Psoas muscle (tissue), 7 donors: ENCODE measurements at regions not wholly inside any gene's neighbourhood (a gene's known extent, or its start where the extent isn't known, plus 50 kb on each side); places are given as distances from the start of the nearest gene placed in this dataset.

Experiments used
- ATAC-seq, 4 donors: fragments of 200-7000 bp; cut with Tn5 transposase; one replicate each; pipeline ENCODE4 v1.9.1; 2020; ENCODE audit warnings: moderate library complexity in 3 of 4, mild to moderate bottlenecking in 2 of 4
- DNase-seq, 2 donors: peaks; one replicate each; pipeline ENCODE4 v3.0.0-alpha.2; 2020
- H3K27ac ChIP-seq: fragments of 200-600 bp; one replicate; pipeline ENCODE4 v1.8.0; 2022
- H3K27me3 ChIP-seq, 3 donors: fragments of 200-600 bp in 1 of 3; one replicate each; pipeline versions ENCODE4 v1.6.1 to v1.8.0; 2013 to 2022; ENCODE audit warnings: low read length in 2 of 3, mild to moderate bottlenecking in 2 of 3, moderate library complexity in 1 of 3; ENCODE audit not compliant: insufficient read depth in 3 of 3
- H3K36me3 ChIP-seq, 2 donors: fragments of 200-600 bp in 1 of 2; one replicate each; pipeline versions ENCODE4 v1.6.1 to v1.8.0; 2013 to 2022; ENCODE audit warnings: low read depth in 1 of 2, mild to moderate bottlenecking in 1 of 2, moderate library complexity in 1 of 2; ENCODE audit not compliant: insufficient read depth in 1 of 2
- H3K4me1 ChIP-seq: fragments of 200-600 bp; one replicate; pipeline ENCODE4 v1.8.0; 2022
- H3K4me3 ChIP-seq: fragments of 200-600 bp; one replicate; pipeline ENCODE4 v1.8.0; 2022; ENCODE audit warnings: mild to moderate bottlenecking
- H3K9me3 ChIP-seq: fragments of 200-600 bp; one replicate; pipeline ENCODE4 v1.8.0; 2022
- WGBS, 3 donors: extraction: QIAGEN DNeasy Blood & Tissue Kit; methylation state at CpG; one replicate each; pipeline versions ENCODE4 v1.1.6 to v1.1.7; 2013; 5-methylcytosine and 5-hydroxymethylcytosine counted together
- intact Hi-C, 2 donors: fragments of 100-400 bp; cut with DNase I; formaldehyde crosslinking; loops; one replicate each; pipeline versions ENCODE4 v1.11.0 to v1.14.2; 2022
- TF ChIP-seq, protein P1 (sequence below): fragments of 200-600 bp; IDR thresholded peaks from one replicate; pipeline ENCODE4 v1.8.0; 2022; ENCODE audit warnings: antibody characterized with exemption
- donor health status: healthy with polysubstance abuse.
- donor health status: DM: no; HTN: no; CAD: no; lungs with moderate emphysema.
- donor health status: Bipolar disorder and iron deficiency.
- donor health status: healthy.
- donor health status: DM: yes; HTN: yes; CAD: no.
- donor health status: DM: no; HTN: no; CAD: no.
- donor health status: DM: yes; HTN: yes; CAD: no.

DNA sequence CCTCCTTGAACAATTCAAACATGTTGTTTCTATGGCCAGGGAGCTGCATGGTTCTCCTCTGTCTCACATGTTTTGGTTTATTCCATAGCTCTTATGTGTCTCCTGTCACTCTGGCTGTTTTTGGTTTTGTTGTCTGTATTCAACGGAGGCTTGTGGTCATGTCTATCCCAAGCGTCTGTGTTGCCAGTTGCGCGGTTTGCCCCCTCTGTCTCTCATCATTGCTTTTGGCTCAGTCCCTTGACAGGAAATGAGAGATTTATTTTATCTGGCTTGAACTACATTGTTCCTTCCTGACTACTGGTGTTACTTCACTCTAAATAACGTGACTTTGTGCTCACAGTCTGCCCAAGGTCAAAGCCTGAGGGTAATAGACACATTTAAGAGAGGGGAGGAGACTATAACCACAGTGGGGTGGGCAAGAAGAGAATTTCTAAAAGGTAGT, 96.4 kb upstream of the SOX5 start:
- intact Hi-C loops, result no loop called here
- no peak overlapping the region for H3K4me3 ChIP-seq
- no peaks in the 10 kb centered on the region for H3K4me1 ChIP-seq
- H3K36me3 ChIP-seq, result no peaks in the 10 kb centered on the region
- H3K27me3 ChIP-seq, result no peaks in the 10 kb centered on the region
- no peak for DNase-seq
- WGBS, 3 donors, result 14 to 32% (median 16%) methylated on average over 5 of the region's 5 CpGs
- ATAC-seq, result no peak
- H3K27ac ChIP-seq, result no peak overlapping the region
- H3K9me3 ChIP-seq, result no peaks in the 10 kb centered on the region
- TF ChIP-seq, protein P1, sequence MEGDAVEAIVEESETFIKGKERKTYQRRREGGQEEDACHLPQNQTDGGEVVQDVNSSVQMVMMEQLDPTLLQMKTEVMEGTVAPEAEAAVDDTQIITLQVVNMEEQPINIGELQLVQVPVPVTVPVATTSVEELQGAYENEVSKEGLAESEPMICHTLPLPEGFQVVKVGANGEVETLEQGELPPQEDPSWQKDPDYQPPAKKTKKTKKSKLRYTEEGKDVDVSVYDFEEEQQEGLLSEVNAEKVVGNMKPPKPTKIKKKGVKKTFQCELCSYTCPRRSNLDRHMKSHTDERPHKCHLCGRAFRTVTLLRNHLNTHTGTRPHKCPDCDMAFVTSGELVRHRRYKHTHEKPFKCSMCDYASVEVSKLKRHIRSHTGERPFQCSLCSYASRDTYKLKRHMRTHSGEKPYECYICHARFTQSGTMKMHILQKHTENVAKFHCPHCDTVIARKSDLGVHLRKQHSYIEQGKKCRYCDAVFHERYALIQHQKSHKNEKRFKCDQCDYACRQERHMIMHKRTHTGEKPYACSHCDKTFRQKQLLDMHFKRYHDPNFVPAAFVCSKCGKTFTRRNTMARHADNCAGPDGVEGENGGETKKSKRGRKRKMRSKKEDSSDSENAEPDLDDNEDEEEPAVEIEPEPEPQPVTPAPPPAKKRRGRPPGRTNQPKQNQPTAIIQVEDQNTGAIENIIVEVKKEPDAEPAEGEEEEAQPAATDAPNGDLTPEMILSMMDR, result no peak

DNA sequence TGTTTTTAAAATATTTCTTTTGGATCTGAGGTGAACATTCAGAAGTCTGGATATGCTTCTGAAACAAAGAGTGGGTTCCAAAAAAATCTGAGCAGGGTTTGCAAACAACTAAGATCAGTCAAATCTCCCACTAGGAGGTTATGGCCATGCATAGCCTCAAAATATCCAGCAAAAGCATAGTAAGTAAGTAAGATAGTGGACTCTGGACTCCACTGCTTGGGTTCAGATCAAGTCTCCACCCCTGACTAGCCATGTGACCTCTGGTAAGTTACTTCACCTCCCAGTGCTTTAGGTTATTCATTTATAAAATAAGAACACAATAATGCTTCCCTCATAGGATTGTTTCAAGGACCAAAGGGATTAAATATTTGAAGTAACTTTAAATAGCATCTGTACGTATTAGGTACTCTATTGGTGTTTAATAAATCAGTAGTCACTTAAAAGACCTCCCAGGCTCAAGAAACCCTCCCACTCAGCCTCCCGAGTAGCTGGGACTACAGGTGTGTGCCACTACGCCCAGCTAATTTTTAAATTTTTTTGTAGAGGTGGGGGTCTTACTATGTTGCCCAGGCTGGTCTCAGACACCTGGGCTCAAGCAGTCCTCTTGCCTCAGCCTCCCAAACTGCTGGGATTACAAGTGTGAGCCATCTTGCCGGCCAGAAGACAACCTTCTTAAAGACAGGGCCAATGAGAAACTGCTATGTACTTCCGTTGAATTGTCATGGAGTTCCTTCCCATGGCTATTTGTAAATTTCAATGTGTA, 95.7 kb upstream of the SOX5 start:
- Histone ChIP-seq H3K9me3 (no peaks in the 10 kb centered on the region), H3K36me3 (no peaks in the 10 kb centered on the region), H3K4me3 (no peak overlapping the region), H3K27me3 (no peaks in the 10 kb centered on the region), H3K27ac (no peak overlapping the region), H3K4me1 (no peaks in the 10 kb centered on the region)
- DNase-seq, result no peak
- intact Hi-C loops, result no loop called here
- TF ChIP-seq, protein P1, result no peak
- WGBS, 3 donors, result 90 to 95% (median 91%) methylated on average over 5 of the region's 5 CpGs
- no peak for ATAC-seq

DNA sequence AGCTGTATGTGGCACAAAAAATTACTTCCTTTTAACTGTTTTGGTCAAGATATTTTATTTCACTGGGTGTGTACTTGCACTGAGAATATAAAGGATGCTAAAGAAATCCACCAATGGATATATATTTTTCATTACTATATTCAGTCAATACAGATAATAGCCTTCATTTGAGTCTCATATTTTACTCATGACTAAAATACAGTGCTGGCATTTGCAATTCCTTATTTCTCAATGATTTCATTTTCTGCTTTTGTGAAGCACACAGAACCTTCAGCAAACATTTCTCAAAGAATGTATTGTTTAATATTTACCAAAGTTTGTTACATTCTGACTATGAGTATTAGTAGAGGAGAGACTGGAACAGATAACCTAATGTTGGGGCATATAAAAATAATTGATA, 93.2 kb upstream of the SOX5 start:
- no peaks in the 10 kb centered on the region for H3K27me3 ChIP-seq
- no peaks in the 10 kb centered on the region for H3K36me3 ChIP-seq
- H3K4me3 ChIP-seq, result no peak overlapping the region
- ATAC-seq (no peak), DNase-seq (no peak)
- TF ChIP-seq, protein P1, result no peak
- H3K27ac ChIP-seq, result no peak overlapping the region
- H3K9me3 ChIP-seq, result no peaks in the 10 kb centered on the region
- H3K4me1 ChIP-seq, result no peaks in the 10 kb centered on the region
- intact Hi-C loops, result no loop called here

DNA sequence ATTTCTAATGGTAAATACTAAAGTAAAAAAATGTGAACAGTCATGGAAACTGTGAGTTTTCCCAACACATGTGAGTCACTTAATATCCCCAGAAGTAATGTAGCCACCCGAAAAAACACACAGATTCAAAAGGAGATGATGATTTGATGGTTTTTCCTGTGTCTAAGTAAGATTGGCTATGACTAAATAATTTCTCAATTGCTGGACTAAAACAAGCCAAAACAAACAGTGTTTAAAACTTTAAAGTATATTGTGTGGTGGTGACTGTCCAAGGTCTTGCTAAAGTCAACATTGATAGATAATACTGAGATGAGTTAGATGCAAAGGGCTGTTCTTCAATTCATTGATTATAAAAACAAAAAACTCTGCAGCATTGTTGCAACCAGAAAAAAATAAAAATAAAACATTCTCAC, 89.6 kb upstream of the SOX5 start:
- no peaks in the 10 kb centered on the region for H3K9me3 ChIP-seq
- no peak overlapping the region for H3K4me3 ChIP-seq
- intact Hi-C loops, result no loop called here
- H3K27me3 ChIP-seq, result no peaks in the 10 kb centered on the region
- no peak overlapping the region for H3K27ac ChIP-seq
- no peak for DNase-seq
- H3K4me1 ChIP-seq, result no peaks in the 10 kb centered on the region
- H3K36me3 ChIP-seq, result no peaks in the 10 kb centered on the region
- TF ChIP-seq, protein P1, result no peak
- ATAC-seq, result no peak
- 3 to 33% (median 29%) methylated on average over 1 of the region's 1 CpG for WGBS, 3 donors
